ENCODE measurements at regions not wholly inside any gene's neighbourhood (a gene's known extent, or its start where the extent isn't known, plus 50 kb on each side); places are given as distances from the start of the nearest gene placed in this dataset.
"Not testable (repeated sequence)": the region's sequence is repeated elsewhere in the genome, so short reads cannot be mapped to it uniquely, and the experiment has no call there.

DNA sequence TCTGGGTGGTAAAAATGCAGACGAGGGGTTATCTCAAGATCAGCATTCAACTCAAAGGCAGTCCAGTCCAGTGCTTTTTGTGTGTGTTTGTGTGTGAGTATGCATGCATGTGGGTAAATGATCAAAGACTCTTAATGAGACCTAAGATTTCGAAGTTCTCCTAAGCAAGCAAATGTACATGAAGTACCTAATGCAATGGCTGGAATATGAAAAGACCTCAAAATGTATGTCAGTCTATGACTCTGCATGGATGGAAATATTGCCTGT lies 151.0 kb upstream of the L3MBTL4 start:
- no peak for DNase-seq (ENCODE audit: low read depth)
- TF ChIP-seq, protein P1, sequence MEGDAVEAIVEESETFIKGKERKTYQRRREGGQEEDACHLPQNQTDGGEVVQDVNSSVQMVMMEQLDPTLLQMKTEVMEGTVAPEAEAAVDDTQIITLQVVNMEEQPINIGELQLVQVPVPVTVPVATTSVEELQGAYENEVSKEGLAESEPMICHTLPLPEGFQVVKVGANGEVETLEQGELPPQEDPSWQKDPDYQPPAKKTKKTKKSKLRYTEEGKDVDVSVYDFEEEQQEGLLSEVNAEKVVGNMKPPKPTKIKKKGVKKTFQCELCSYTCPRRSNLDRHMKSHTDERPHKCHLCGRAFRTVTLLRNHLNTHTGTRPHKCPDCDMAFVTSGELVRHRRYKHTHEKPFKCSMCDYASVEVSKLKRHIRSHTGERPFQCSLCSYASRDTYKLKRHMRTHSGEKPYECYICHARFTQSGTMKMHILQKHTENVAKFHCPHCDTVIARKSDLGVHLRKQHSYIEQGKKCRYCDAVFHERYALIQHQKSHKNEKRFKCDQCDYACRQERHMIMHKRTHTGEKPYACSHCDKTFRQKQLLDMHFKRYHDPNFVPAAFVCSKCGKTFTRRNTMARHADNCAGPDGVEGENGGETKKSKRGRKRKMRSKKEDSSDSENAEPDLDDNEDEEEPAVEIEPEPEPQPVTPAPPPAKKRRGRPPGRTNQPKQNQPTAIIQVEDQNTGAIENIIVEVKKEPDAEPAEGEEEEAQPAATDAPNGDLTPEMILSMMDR (IDR thresholded peaks at IDR 0.05; ENCODE audit: low read depth, low read length, missing control alignments): no peak

GRCh38 chr18:6566338-6566911 lies 151.7 kb upstream of the L3MBTL4 start:
- no peak overlapping the region for H3K4me3 ChIP-seq (ENCODE audit: low read depth, low read length)
- no peak for DNase-seq (ENCODE audit: low read depth)
- TF ChIP-seq, protein P1 (IDR thresholded peaks at IDR 0.05; ENCODE audit: low read depth, low read length, missing control alignments): no peak

More for the DNA sequence above, 151.0 kb upstream of the L3MBTL4 start:
- no peak overlapping the region for H3K4me3 ChIP-seq (ENCODE audit: low read depth, low read length)

DNA sequence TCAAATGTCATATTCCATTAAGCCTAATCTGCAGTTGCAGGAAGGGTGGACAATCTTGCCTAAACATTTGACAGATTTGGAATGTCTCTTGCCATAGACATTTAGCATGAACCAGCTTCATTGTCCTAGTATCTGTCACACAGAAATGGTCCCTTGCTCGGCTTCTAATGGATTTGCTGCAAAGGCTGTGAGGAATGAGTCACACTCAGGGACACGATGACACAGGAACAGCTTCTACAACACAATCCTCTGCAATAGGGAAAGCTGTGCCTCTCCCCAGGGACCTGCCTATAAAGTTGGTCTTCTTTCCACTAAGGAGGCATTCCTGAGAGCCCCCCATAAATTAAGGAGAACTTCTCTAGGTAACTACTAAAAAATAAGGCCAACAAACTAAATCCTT lies 155.1 kb upstream of the L3MBTL4 start:
- TF ChIP-seq, protein P1 (IDR thresholded peaks at IDR 0.05; ENCODE audit: low read depth, low read length, missing control alignments): no peak
- no peak overlapping the region for H3K4me3 ChIP-seq (ENCODE audit: low read depth, low read length)
- no peak for DNase-seq (ENCODE audit: low read depth)

DNA sequence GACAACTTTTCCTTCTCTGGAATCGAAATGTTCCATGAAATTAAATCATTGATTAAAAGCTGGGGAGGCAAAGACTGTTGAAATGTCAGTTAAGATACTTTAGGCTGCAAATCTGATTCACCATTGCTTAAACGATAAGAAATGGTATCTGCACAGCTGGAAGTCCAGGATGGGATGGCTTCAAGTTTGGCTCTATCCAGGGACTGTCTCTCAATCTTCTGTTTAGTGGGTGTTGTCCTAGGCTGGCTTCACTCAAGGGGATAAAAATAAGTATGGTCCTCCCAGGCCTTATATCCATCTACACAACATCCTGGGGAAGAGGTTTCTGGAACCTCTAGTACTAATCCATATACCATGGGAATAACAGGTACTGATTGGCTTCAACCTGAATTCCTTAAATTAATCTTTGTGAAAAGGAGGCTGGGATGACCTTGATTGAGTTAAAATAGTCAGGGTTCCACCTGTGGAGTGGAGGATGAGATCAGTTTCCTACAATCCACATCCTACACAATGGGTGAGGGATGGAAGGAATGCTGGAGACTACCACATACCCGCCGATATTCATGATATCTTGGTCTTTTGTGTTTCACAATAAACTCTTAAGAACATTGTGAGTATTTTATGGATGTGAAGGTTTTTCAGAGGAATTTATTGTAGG lies 156.0 kb upstream of the L3MBTL4 start:
- no peak for DNase-seq (ENCODE audit: low read depth)
- H3K4me3 ChIP-seq (ENCODE audit: low read depth, low read length): no peak overlapping the region
- TF ChIP-seq, protein P1 (IDR thresholded peaks at IDR 0.05; ENCODE audit: low read depth, low read length, missing control alignments): no peak

DNA sequence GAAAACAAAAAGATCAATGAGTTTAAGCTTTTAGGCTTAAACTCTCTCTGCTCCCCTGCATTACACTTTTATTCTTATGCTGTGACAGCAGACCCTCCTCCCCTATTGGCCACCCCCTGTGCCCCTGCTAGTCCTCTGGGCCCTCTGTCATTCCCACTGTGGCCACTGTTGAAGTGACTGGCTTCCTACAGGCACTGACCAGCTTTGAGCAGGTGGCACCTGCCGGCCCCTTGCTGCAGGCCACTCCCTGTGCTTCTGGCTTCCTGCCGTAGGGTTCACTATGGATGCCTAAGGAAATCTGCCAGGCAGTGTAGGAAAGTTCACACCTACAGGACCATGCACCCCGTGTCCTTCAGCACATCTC lies 156.5 kb upstream of the L3MBTL4 start:
- TF ChIP-seq, protein P1 (IDR thresholded peaks at IDR 0.05; ENCODE audit: low read depth, low read length, missing control alignments): no peak
- no peak for DNase-seq (ENCODE audit: low read depth)

DNA sequence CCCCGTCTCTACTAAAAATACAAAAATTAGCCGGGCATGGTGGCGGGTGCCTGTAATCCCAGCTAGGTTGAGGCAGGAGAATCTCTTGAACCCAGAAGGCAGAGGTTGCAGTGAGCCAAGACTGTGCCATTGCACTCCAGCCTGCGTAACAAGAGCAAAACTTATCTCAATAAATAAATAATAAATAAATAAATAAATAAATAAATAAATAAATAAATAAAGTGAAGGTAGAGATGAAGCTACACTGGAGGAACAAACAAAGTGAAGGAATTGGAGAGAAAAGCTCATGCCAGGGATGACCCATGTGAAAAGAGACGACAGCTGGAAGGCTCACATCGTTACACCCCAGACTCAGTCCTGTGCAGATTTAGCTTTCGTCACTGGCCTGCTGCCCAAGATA lies 157.3 kb upstream of the ARHGAP28 start:
- not testable (repeated sequence) for DNase-seq (ENCODE audit: low read depth); H3K4me3 ChIP-seq (ENCODE audit: low read depth, low read length)

More for the DNA sequence above, 156.5 kb upstream of the L3MBTL4 start:
- no peak overlapping the region for H3K4me3 ChIP-seq (ENCODE audit: low read depth, low read length)

DNA sequence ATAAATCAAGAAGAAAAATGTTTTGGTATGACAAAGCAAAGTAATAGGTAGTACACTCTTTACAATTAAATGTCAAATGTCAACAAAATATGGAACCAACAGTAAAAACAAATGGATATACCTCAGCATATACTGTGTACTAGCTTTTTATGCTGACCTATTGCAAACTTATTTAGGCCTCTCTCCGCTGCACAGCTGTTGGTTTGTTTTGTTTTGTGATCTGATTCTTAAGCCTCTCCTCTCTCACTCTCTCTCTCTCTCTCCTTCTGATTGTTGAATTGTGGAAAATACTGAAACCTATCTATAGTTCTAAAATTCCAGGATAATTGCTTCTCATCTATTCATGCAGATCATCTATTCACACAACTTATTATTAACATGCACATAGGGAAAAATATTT lies 154.9 kb upstream of the ARHGAP28 start:
- TF ChIP-seq, protein P1 (IDR thresholded peaks at IDR 0.05; ENCODE audit: low read depth, low read length, missing control alignments): no peak
- H3K4me3 ChIP-seq (ENCODE audit: low read depth, low read length): no peak overlapping the region
- no peak for DNase-seq (ENCODE audit: low read depth)

Data from GM12864 (cell line).